ENCODE measurements at regions not wholly inside any gene's neighbourhood (a gene's known extent, or its start where the extent isn't known, plus 50 kb on each side); places are given as distances from the start of the nearest gene placed in this dataset.
"Not testable (repeated sequence)": the region's sequence is repeated elsewhere in the genome, so short reads cannot be mapped to it uniquely, and the experiment has no call there.

DNA sequence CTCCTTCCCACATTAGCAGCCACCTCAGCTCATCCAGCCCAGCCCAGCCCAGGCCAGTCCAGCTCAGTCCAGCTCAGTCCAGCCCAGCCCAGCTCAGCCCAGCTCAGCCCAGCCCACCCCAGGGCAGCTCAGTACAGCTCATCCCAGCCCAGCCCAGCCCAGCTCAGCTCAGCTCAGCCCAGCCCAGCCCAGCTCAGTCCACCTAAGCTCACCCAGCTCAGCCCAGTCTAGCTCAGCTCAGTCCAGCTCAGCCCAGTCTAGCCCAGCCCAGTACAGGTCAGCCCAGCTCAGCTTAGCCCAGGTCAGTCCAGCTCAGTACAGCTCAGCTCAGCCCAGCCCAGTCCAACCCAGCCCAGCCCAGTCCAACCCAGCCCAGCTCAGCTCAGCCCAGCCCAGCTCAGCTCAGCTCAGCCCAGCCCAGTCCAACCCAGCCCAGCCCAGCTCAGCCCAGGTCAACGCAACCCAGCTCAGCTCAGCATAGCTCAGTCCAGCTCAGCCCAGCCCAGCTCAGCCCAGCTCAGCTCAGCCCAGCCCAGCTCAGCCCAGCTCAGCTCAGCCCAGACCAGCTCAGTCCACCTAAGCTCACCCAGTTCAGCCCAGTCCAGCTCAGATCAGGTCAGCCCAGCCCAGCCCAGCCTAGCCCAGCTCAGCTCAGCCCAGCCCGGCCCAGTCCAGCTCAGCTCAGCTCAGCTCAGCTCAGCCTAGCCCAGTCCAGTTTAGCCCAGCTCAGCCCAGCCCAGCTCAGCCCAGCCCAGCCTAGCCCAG lies 63.0 kb downstream of the TMEM121 start:
- no peak for DNase-seq (ENCODE audit: low read depth)
- TF ChIP-seq, protein P1, sequence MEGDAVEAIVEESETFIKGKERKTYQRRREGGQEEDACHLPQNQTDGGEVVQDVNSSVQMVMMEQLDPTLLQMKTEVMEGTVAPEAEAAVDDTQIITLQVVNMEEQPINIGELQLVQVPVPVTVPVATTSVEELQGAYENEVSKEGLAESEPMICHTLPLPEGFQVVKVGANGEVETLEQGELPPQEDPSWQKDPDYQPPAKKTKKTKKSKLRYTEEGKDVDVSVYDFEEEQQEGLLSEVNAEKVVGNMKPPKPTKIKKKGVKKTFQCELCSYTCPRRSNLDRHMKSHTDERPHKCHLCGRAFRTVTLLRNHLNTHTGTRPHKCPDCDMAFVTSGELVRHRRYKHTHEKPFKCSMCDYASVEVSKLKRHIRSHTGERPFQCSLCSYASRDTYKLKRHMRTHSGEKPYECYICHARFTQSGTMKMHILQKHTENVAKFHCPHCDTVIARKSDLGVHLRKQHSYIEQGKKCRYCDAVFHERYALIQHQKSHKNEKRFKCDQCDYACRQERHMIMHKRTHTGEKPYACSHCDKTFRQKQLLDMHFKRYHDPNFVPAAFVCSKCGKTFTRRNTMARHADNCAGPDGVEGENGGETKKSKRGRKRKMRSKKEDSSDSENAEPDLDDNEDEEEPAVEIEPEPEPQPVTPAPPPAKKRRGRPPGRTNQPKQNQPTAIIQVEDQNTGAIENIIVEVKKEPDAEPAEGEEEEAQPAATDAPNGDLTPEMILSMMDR (IDR thresholded peaks at IDR 0.05; ENCODE audit: control insufficient read depth, insufficient read depth, low read depth, low read length, missing control alignments), result no peak
- no peak overlapping the region for H3K4me3 ChIP-seq (ENCODE audit: control insufficient read depth, low read depth, low read length)

DNA sequence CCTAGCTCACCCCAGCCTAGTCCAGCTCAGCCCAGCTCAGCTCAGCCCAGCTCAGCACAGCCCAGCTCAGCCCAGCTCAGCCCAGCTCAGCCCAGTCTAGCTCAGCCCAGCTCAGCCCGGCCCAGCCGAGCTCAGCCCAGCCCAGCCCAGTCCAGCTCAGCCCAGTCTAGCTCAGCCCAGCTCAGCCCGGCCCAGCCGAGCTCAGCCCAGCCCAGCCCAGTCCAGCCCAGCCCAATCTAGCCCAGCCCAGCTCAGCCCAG lies 63.5 kb downstream of the TMEM121 start:
- DNase-seq (ENCODE audit: low read depth); H3K4me3 ChIP-seq (ENCODE audit: control insufficient read depth, low read depth, low read length): not testable (repeated sequence)

DNA sequence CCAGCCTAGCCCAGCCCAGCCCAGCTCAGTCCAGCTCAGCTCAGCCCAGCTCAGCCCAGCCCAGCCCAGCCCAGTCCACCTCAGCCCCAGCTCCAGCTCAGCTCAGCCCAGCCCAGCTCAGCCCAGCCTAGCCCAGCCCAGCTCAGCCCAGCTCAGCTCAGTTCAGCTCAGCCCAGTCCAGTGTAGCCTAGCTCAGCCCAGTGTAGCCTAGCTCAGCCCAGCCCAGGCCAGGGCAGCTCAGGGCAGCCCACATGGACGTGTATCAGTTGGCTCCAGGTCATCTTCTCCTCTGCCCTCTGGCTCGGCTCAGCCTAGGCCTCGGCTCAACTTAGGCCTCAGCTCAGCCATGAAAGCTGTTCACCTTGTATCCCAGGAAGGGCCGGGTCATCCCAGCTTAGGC lies 64.7 kb downstream of the TMEM121 start:
- TF ChIP-seq, protein P1 (IDR thresholded peaks at IDR 0.05; ENCODE audit: control insufficient read depth, insufficient read depth, low read depth, low read length, missing control alignments), result no peak
- no peak for DNase-seq (ENCODE audit: low read depth)
- H3K4me3 ChIP-seq (ENCODE audit: control insufficient read depth, low read depth, low read length), result no peak overlapping the region

DNA sequence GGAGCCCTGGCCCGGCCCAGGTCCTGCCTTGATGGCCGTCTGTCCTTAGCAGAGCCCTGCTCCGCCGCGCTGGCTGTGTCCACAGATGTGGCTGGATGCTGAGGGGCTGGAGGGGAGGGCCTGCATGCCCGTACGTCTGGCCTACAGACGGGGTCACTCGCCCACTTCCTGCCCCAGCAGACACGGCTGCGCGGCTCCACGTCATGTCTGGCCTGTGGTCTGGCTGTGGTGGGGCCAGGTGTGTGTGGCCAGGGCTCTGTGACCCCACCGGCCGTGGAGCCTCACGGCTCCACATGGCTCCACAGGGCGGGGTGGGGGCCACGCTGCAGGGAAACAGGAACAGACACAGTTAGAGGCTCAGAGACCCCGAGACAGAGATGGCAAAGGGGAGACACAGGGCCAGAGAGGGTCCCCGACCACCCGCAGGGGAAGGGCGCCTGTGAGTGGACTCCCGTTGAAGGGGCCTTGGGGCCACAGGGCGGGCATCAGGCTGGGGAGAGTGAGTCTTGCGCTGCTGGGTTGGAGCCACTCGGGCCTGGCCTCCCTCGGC lies 65.5 kb downstream of the TMEM121 start:
- not testable (repeated sequence) for DNase-seq (ENCODE audit: low read depth); H3K4me3 ChIP-seq (ENCODE audit: control insufficient read depth, low read depth, low read length)

DNA sequence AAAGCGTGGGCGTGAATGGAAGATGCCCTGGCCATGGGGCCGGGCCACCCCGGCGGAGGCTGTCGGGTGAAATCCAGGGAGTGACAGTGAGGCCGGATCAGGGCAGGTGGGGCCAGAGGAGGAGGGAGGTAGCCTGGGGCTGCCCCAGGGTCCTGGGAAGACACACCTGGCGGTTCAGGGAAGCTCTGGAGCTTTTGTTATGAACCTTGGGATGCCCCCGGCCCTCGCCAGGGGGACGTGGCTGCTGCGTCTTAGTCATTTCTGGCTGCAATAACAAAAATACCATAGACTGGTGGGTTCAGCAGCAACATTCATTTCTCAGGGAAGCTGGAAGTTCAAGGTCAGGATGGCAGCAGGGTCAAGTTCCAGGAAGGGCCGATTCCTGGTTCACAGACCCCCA lies 66.3 kb downstream of the TMEM121 start:
- H3K4me3 ChIP-seq (ENCODE audit: control insufficient read depth, low read depth, low read length); DNase-seq (ENCODE audit: low read depth): not testable (repeated sequence)

DNA sequence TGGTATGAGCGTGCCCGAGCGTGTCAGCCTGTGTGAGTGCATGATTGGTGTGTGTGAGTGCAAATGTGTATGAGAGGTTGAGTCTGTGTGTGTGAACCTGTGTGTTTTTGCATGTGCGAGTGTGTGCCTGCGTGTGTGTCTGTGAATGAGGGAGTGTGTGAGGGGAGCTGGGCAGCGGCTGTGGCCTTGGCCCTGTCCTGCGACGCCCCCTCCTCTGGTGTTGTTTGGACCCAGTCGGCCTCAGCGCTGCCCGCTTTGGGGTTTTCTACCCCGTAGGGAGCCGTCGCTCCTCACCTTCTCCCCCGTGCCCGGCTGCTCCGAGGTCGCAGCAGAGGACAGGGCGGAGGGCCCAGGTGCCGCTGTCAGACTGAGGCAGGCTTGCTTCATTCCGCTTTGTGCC lies 69.0 kb downstream of the TMEM121 start:
- H3K4me3 ChIP-seq (ENCODE audit: control insufficient read depth, low read depth, low read length); DNase-seq (ENCODE audit: low read depth): not testable (repeated sequence)

DNA sequence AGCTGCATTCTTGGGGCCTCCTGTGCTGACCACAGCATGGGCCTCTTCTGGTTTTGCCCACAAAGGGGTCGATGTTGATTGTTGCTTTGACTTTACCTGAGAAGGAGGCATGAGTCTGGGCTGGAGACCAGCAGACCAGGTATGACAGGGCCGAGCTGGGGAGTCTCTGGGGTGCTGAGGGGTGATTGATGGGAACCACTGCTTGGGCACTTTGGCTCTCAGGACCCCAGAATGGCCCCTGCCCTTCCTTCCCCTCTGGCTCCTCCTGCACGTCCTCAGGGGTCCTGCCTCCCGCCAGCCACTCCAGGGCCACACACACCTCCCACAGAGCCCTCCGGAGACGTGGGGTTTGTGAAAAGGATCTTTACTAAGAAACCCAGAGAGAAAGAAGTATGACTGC lies 70.0 kb downstream of the TMEM121 start:
- not testable (repeated sequence) for DNase-seq (ENCODE audit: low read depth); H3K4me3 ChIP-seq (ENCODE audit: control insufficient read depth, low read depth, low read length)

DNA sequence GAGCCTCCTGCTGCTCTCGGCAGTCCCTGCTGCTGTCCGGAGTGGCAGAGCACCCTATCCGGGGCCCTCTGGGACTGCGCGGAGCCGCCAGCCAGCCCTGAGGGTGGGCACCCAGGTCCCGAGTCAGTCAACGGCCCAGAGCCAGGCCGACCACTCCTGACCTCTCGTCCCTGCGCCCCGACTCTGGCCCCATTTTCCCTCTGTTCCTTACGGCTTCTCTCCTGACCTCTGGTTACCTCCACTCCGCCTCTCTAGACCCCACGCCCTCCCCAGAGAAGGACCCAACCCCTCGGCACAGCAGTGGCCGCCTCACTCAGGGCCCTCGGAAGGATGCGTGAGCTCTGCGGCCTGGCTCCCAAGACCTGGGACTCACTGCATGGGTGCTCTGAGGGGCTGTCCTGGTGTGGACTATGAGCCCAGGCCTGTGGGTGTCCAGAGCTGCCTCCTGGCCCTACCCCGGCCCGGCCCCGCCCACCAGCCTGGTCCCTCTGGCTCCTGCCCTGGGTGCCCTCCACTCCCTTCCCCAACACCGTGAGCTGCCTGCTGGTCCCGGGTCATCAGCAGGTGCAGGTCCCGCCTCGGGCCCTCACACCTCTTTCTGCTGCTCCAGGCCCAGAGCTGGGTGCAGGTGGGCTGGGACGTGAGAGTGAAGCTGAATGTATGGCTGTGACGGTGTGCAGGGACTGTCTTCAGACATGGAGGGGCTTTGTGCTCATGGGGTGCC lies 71.8 kb downstream of the TMEM121 start:
- DNase-seq (ENCODE audit: low read depth); H3K4me3 ChIP-seq (ENCODE audit: control insufficient read depth, low read depth, low read length): not testable (repeated sequence)

DNA sequence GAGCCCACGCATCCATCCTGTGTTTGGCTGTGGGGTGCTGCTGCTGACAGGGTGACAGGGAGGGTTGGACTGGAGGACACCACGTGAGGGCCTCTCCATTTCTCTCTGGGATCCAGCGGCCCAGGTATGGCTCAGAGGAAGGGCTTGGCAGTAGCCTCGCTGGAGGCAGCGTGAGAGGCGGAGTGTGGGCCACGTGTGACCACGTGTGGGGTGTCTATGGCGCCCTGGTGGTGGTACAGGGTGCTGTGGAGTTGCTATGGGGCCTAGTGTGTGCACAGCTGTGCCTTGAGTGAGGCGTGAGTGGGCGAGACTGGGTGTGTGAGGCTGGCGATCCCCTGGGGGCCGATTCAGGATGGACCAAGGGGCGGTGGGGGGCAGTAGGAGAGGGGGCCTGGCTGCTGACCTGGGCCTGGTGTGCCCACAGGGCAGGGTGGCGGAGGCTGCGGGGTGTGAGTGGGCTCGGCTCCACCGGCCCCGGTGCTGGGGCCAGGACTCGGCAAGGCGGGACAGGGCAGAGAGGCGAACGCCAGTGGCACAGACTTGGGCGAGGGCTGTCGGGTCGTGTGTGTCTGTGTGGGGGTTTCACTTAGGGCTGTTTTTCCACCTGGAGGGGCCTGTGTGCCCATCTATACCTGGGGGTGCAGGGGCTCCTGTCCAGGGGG lies 72.7 kb downstream of the TMEM121 start:
- not testable (repeated sequence) for DNase-seq (ENCODE audit: low read depth); H3K4me3 ChIP-seq (ENCODE audit: control insufficient read depth, low read depth, low read length)

DNA sequence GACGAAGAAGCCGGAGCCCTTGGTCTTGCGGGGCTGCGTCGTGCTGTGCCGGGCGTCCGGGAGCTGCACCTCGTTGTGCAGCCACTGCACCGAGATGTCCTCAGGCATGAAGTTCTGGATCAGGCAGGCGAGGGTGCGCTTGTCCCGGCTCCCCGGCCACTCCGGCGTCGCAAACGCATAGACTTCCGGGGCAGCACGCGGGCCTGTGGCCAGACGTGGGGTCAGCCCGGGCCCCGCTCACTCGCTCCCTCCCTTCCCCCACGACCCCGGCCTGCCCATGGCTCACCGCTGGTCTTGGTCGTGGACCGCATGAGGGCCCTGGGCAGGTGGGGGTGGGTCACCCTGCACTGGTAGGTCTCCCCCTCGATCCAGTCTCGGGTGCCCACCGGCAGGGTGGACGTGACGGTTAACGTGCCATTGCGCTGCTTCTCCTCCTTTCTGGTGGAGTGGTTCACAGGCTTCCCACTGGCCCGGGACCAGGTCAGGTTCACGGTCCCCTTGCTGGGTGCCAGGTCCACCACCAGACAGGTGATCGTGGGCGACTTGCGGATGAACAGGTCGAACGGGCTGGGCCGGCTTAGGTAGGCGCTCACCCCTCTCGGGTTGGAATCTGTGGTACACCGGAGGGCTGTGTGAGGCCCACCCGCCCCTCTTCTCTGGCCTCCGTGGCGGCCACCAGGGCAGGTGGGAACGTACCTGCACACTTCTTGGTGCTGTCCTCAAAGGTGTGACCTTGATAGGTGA lies 74.0 kb downstream of the TMEM121 start:
- H3K4me3 ChIP-seq (ENCODE audit: control insufficient read depth, low read depth, low read length), result not testable (repeated sequence)

DNA sequence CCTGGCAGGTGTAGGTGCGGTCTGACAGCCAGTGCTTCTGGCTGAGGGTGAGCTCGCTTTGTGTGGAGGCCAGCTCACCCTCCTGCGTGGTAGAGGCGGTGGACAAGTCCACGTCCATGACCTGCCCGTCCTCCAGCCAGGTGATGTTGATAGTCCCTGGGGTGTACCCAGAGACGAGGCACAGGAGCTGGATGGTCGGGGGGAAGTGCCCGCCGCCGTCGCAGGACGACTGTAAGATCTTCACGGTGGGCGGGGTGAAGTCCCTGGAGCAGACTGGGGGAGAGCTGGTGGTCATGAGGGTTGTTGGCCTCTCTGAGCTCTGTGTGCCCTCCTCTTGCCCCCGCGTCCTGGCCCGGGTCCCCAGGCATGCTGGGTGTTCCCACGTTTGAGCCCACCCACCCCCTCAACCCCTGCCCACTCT lies 74.6 kb downstream of the TMEM121 start:
- no peak for DNase-seq (ENCODE audit: low read depth)
- H3K4me3 ChIP-seq (ENCODE audit: control insufficient read depth, low read depth, low read length), result no peak overlapping the region
- TF ChIP-seq, protein P1 (IDR thresholded peaks at IDR 0.05; ENCODE audit: control insufficient read depth, insufficient read depth, low read depth, low read length, missing control alignments), result no peak

More for the DNA sequence above, 74.0 kb downstream of the TMEM121 start:
- not testable (repeated sequence) for DNase-seq (ENCODE audit: low read depth)
